HG02981 (cell line): ENCODE measurements at regions not wholly inside any gene's neighbourhood (a gene's known extent, or its start where the extent isn't known, plus 50 kb on each side); places are given as distances from the start of the nearest gene placed in this dataset.
"Not testable (repeated sequence)": the region's sequence is repeated elsewhere in the genome, so short reads cannot be mapped to it uniquely, and the experiment has no call there.

Experiments
- ATAC-seq: cut with Tn5 transposase; IDR thresholded peaks from one replicate; pipeline ENCODE4 v1.9.1; 2021; ENCODE audit warnings: mild to moderate bottlenecking, moderate library complexity; ENCODE audit not compliant: unreplicated experiment

DNA sequence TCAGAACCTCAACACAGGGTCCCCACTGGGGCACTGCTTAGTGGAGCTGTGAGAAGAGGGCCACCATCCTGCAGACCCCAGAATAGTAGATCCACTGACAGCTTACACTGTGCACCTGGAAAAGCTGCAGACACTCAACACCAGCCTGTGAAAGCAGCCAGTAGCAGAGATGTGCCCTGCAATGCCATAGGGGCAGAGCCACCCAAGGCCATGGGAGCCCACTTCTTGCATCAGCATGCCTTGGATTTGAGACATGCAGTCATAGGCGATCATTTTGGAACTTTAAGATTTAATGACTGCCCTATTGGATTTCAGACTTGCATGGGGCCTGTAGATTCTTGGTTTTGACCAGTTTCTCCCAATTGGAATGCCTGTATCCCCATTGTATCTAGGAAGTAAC, 1962.1 kb upstream of the PRR20A start:
- ATAC-seq, result not testable (repeated sequence)

DNA sequence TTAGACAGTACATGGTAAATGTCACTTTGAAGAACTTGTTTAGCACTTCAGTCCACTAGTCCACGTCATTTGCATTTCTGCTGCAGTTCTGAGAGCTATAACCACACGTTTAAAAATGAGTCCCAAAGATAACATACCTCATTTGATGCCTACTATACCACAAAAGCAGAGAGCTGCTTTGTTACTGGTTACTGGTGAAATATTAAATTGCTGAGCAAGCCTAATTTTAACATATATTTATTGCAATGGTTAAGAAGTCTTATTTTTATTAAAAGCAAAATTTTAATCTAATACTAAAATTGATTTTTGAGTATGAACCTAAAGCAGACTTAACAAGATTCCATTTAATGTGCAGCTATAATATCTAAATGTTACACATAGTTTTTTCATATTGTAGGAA, 1949.7 kb upstream of the PRR20A start:
- ATAC-seq, result no peak

DNA sequence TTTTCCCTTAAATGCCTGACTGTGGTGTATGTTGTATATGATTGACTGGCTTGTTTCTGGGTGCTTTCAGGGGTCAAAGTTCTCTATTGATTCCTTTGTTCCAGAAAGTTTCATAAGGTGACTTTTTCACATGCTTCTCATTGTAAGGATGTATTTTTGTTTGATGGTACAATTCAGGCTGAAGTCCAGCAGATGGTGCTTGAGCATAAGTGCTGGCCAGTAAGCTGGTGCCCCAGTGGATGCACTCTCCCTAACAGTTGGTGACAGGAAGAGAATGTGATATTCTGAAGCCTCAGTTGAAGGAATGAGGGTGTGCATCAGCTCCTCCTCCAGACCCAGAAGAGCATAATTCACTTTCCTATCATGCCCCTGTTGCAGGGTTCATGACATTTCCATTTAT, 1941.6 kb upstream of the PRR20A start:
- no peak for ATAC-seq

DNA sequence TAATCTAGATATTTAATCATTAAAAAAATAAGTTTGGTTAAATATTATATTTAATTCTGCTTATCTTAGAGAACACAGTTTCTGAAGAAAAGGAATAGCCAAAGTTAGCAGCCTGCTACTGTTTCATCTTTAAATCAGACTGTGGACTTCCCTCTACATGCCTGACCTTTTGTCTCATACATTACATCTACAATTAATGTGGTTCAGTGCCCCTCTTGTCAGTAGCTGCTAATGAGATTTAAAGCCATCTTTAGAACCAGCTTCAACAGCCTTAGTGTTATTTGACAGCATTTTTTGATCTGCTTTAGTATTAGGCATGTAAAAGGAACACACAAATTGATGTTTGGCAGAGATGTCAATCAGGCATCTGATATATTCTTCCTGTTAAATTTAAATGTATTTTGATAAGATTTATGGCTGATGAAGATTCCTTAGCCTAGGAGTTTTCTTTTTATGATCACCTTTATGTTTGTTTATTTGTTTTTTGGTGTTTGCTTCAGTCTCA, 1925.8 kb upstream of the PRR20A start:
- ATAC-seq, result no peak

DNA sequence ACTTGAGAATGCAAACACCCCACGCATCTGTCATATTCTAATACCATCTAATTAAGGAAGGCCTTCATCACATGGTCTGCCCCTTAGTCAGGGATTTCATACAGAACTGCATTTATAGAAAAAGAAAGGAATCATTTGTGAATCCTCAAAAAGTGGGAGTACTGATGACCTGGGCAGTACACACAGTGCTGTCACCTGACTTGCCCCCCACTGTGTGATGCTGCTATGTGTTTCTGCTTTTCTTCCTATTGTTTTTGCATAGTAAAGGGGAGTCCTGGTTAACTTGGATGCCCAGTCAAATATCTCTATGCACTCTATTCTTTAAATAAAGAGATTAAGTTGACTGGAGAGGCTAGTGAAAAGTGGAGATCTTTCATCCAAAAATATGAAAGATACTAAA, 1921.2 kb upstream of the PRR20A start:
- no peak for ATAC-seq

DNA sequence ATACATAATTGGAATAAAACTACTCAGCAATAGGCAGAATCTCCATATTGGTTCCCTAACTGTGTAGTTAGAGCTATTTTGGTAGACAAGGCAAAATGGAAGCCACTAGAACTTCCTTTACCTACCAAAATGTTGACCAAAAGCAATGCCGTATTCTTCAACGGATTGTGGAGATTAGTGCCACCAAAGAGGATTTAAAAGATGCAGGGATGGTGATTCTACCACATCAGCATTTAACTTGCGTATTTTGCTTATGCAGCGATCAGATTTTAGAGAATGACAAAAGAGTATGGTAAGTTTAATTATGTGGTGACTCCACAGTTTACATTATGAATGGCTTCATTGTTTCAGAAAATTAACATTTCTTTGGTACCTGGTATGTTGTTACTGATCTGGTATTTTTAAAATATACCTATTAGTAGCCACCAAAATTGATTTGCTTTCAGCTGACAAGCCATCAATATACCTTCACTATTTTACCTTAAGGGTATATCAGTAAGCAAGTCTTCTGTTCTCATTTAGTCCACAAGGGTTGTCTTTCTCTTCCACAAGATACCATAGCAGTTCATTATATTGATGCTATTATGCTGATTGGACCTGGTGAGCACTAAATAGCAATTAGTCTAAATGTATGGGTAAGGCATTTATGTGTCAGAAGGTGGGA, 1910.7 kb upstream of the PRR20A start:
- no peak for ATAC-seq

DNA sequence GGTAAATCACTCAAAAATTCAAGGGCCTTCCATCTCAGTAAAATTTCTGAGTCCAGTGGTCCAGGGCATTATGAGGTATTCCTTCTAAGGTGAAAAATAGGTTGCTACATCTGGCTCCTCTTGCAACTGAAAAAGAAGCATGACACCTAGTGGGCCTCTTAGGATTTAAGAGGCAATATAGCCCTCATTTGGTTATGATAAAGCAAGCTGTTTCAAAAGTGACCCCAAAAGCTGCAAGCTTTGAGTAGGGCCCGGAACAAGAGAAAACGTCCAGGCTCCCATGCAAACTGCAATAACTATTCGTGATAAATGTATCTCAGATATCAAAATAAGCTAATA, 1910.2 kb upstream of the PRR20A start:
- no peak for ATAC-seq

DNA sequence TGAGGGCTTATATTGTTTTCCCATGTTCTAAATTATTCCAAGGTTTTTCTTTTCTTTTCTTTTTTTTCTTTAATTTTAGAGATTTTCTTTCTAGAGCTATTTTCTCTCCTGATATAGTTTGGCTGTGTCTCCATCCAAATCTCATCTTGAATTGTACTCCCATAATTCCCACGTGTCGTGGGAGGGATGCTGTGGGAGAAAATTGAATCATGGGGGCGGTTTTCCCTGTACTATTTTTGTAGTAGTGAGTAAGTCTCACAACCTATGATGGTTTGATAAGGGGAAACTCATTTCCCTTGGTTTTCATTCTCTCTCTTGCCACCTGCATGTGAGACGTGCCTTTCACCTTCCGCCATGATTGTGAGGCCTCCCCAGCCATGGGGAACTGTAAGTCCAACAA, 1906.4 kb upstream of the PRR20A start:
- ATAC-seq, result no peak

DNA sequence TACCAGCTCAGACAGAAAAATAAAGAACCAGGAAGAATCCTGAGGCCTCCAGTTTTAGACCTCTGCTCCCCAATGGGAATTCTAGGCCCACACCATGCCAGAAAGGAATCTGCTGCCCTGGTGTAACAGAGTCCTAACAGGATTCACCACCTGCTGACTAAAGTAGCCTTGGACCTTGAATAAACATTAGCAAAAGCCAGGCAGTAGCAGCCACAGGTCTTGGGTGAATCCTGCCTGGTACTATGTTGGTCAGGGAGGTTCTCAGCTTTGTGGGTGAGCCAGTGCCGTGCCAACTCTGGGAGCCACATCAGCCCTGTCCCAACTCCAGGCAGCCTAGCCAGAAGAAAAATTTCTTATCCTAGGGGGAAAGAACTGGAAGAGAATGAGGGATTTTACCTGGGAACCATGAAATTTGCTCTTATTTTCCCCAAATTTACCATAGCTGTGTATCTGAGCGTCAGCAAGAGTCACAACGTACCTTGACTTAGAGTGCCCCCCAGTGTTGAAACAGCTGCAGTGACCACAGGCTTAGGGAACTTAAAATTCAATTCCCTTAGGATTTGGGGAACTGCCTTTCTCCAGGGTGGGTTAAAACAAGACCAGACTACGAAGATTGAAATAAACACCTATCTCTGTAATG, 1895.6 kb upstream of the PRR20A start:
- no peak for ATAC-seq

DNA sequence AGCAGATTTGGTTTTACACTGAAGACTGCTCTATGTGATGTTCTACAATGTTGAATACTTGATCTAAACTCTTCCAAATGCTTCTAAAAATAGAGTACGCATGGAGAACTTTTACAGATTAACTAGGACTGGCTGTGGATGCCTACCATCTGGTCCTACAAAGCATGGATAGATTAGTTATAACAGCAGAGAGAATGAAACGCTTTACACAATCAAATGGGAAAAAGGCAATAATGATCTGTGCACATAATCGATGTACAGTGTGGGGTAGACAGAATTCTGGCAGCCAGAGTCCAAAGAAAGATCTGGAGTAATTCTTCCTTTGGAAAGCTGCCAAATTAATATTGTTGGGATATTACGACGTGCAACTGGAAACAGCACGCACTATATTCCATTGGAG, 1885.5 kb upstream of the PRR20A start:
- ATAC-seq, result no peak

DNA sequence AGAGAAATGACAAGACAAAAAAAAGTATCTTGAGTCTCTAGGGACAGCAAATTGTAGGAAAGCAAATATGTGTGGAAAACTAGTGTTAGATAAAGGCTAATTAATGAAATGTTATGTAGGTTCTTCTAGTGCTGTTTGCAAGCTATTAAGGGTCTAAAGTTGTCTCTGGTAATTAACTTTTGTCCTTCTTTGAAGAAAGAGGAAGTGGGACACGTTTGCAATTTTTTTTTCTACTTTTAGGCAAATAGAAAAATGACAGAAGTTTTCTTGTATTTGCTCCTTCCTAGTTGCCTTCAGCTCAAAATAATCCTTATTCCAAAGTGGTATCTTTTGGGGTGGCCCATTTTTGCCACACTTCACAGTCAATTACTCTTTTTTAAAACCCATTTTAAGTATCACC, 1877.7 kb upstream of the PRR20A start:
- no peak for ATAC-seq

DNA sequence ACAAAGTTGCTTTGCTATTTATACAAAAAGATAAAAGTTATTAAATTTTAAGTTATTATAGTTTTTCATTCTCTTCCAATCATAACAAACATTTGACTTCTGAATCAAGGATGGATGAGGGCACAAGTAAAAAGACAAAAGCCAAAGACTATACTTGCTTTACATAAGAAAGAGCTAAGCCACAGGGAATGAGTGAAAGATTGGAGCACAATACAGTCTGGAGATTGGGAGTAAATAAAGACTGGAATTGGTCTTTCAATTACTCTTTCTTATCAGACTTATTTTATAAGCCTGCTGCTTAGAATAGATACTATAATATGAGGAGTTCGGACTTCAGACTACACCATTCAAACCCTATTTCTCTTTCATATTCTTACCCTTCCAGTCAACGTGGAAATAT, 1874.1 kb upstream of the PRR20A start:
- no peak for ATAC-seq

DNA sequence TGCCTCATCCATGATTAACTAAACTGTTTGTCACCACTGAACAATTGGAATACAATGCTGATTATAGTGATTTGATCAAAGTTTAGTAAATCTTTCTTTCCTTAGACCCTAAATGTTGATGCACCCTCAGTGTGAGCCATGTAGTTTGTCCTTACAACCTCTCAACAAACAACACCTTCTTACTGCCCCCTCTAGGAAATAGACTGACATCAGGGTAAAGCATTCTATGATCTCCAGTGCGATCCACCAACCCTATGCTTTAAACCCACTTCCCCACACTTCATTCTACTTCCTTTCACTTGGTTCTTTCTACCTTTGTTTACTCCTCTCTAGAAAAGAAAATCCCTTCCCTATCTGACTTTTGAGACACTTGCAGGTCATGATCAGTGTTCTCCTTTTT, 1842.5 kb upstream of the PRR20A start:
- no peak for ATAC-seq

DNA sequence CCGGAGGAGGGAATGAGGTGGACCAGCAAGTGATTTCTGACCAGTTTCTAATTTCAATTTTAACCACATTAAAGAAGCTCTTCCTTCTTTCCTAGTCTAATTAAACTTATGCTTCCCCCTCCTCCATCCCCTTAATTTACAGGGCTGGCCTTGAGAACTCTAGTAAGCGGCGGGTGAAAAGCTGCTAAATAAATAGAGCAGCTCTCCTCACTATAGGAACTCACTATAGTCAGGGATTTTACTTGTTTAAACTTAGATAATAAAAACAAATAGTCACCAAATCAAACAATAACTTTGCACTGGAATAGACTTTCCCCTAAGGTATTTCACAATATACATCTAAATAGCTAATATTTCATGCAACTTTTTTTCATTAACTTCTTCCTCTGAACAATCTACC, 1838.2 kb upstream of the PRR20A start:
- ATAC-seq, result no peak

DNA sequence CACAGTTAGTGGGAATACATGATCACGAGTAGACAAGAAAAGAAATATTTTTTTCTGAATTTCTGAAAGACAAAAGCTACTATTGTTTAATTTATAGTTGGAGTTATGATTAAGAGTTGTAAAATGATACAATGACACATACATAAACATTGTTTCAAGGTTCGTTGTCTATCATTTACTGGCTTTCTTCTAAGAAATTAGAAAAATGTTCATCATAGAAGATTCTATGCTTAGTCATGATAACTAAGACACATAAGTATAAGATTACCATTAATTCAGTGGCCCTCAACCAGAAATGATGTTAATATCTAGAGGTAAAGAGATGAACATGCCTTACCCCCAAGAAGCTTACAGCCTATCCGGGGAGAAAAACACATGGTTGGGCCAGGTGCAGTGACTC, 1832.8 kb upstream of the PRR20A start:
- ATAC-seq, result no peak

DNA sequence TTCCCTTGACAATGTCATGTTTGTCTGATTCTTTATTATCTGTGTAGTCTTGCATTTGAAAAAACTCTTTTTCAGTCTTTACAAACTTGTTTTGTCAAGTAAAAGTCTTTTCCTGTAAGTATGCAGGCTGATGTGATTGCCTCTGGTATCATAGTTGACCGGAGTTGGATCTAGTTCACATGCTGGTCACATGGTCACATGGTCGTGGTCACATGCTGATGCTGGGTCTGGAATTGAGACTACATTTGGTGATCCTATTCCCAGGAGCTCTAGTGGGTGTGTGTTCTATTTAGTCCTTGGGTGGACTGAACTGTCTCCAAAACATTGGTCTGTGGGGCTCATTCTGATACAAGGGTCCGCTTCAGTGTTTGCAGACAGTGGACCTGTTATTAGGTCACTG, 1798.8 kb upstream of the PRR20A start:
- no peak for ATAC-seq

DNA sequence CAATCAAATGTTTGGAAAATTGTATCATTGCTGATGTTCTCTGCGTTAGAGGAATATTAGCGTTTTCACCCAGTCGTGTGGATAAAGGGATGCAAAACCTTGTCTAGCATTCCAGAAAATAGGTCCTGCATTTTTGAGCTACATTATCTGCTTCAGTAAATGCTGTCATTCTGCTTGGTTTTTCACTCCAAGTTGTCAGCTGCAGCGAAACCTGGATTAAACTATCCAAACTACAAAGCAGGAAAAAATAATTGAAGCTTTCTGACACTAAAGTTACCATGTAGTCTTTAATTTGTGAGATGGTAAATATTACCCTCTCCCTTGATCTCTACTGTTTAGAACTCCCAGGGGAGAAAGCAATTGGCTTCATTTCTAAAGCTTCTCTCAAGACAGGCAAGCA, 1795.5 kb upstream of the PRR20A start:
- ATAC-seq, result no peak

DNA sequence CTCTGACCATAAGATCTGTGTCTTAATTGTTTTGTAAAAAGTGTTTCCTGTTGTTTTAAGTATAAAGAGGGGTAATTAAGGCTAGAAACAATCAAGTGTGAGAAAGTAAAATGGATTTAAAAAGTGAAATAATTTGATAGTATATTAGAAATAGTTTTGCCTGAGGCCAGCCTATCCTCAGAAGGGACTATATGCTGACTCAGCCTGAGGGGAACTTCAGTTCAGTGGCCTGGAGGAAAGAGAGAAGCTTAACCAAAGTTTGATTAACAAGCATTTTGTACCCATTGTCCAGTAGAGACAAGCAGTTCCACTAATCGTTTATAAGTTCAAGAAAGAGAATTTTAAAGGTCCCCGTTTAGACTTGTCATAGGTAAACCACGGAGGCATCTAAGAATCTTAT, 1793.2 kb upstream of the PRR20A start:
- no peak for ATAC-seq

DNA sequence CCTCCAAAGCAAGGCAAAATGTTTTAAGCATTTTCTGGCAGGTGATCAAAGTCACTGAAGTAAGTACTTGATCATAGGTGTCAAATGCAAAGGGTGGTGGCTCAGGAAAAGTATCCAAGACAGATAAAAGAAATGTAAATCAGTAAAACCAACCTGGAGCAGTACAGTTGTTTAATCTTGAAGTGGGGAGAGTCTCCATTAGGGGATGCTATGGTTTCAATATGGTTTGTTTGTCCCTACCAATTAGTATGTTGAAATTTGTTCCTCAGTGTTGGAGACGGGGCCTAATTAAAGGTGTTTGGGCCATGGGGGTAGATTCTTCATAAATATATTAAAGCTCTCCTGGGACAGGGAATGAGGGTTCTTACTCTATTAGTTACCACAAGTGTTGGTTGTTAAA, 1781.7 kb upstream of the PRR20A start:
- no peak for ATAC-seq

DNA sequence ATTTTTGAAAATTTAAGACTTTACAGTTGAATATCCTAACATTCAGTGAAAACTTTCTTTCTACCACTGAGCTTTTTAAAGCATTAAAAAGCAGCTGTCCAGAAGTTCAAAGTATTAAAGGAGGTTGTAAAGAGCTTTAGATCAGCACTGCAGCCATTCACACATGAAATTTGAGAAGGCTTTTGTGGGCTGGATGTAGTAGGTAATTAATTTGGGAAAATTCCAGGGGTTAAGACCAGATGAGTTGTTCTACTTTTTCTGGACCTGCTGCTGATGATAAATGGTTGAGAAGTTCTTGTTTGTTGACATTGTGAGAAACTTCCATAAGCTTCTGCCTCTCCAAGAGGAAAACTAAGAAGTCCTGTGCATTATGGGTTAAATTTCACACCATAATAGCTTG, 1779.6 kb upstream of the PRR20A start:
- ATAC-seq, result no peak

DNA sequence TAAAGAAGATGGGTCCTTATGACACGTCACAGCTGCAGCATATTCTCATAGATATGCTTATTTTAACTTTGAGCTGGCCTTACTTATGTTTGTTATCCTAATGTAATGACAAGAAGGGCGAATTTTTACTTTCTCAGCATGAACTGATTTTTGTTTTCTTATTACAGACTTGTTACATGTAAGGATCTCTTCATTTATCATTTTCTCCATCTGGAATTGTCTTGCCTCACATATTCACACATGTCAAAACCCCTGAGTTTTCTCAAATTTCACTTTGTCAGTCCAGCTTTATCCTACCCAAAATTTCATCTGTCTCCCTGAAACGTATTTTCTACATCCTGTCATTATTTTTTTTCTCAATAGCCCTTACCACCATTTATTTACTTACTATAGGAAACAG, 1774.0 kb upstream of the PRR20A start:
- ATAC-seq, result no peak

DNA sequence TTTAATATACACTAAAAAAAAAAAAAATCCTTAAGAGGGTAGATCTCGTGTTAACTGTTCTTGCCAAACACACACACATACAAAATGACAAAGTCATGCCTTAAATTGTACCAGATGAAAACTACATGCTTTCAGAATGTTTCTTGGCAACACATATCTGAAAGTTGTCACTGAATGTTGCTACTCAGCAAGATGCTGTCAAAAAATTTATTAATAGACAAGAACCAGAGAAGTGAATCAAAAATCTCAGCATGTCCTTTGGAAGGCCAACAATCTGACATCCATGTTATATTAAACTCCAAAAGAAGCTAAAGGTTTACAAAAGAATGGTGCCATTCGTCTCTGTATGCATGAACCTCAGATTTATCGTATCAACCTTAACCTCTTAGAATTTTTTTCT, 1746.2 kb upstream of the PRR20A start:
- no peak for ATAC-seq

DNA sequence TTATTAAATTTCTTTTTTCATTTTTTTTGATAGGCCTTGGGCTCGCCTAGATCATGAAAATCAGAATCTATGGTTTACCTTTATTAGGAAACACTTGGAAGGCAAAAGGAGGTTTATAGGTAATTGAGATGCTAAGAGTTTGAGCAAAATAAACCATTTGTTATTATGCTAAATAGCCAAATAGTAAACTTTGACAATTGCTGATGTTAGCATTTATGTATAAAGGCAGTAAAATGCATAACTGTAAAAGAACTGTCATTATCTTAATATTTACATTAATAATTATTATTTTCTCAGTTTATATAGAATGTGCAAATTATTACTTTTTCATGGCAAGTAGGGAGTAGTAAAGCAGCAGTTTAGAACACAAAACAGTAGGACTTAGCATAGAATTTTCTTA, 1737.8 kb upstream of the PRR20A start:
- no peak for ATAC-seq
